CD4-positive, alpha-beta memory T cell (primary cell): ENCODE measurements at regions not wholly inside any gene's neighbourhood (a gene's known extent, or its start where the extent isn't known, plus 50 kb on each side); places are given as distances from the start of the nearest gene placed in this dataset.

Source experiments
- CTCF ChIA-PET: fragments of 350-600 bp; sonication (Branson Sonifier 250); formaldehyde crosslinking; loops from one replicate; lab custom pipeline; 2021; ENCODE audit warnings: inconsistent platforms; ENCODE audit not compliant: partially characterized antibody; lab: Charles Lee
- POLR2A ChIA-PET: fragments of 350-600 bp; sonication (Branson Sonifier 250); formaldehyde crosslinking; loops from one replicate; lab custom pipeline; 2021; ENCODE audit not compliant: partially characterized antibody; lab: Charles Lee
- DNase-seq, 5 donors: peaks; one replicate each; pipeline versions ENCODE4 v3.0.0 to v3.0.0-alpha.2; 2020 to 2022; ENCODE audit warnings: mixed read lengths in 1 of 5
- H3K27ac ChIP-seq: one replicate; pipeline ENCODE4 v1.7.0; 2013; ENCODE audit warnings: low read depth, low read length
- H3K27me3 ChIP-seq: 2 replicates; pipeline ENCODE4 v1.7.0; 2013; ENCODE audit warnings: mild to moderate bottlenecking, low read length, moderate library complexity; ENCODE audit not compliant: insufficient read depth
- H3K36me3 ChIP-seq: 2 replicates; pipeline ENCODE4 v1.7.0; 2013; ENCODE audit warnings: mild to moderate bottlenecking, low read length, moderate library complexity; ENCODE audit not compliant: insufficient read depth
- H3K4me1 ChIP-seq: 2 replicates; pipeline ENCODE4 v1.7.0; 2013; ENCODE audit warnings: mild to moderate bottlenecking, low read length, moderate library complexity; ENCODE audit not compliant: insufficient read depth
- H3K4me3 ChIP-seq, 2 donors: one replicate each; pipeline ENCODE4 v1.7.0; 2013; ENCODE audit warnings: low read length in 2 of 2, mild to moderate bottlenecking in 1 of 2
- H3K9me3 ChIP-seq, 2 donors: one replicate each; pipeline ENCODE4 v1.7.0; 2013; ENCODE audit warnings: low read length in 2 of 2, control low read depth in 1 of 2; ENCODE audit not compliant: control insufficient read depth in 1 of 2
- H3K27ac Mint-ChIP-seq, 7 donors: one replicate each; pipeline ENCODE4 v1.8.0; 2020 to 2021; ENCODE audit warnings: mixed read lengths in 7 of 7, mild to moderate bottlenecking in 6 of 7, inconsistent platforms in 3 of 7, moderate library complexity in 3 of 7
- H3K27me3 Mint-ChIP-seq, 2 donors: one replicate each; pipeline ENCODE4 v1.8.0; 2020 to 2021; ENCODE audit warnings: mixed read lengths in 2 of 2
- H3K36me3 Mint-ChIP-seq, 2 donors: one replicate each; pipeline ENCODE4 v1.8.0; 2020 to 2021; ENCODE audit warnings: mixed read lengths in 2 of 2, inconsistent platforms in 1 of 2, mild to moderate bottlenecking in 1 of 2
- H3K4me1 Mint-ChIP-seq, 4 donors: one replicate each; pipeline ENCODE4 v1.8.0; 2020 to 2021; ENCODE audit warnings: mixed read lengths in 4 of 4, mild to moderate bottlenecking in 1 of 4
- H3K4me3 Mint-ChIP-seq, 8 donors: one replicate each; pipeline ENCODE4 v1.8.0; 2020 to 2021; ENCODE audit warnings: mixed read lengths in 8 of 8, mild to moderate bottlenecking in 7 of 8, moderate library complexity in 6 of 8, inconsistent platforms in 3 of 8
- H3K9me3 Mint-ChIP-seq, 8 donors: one replicate each; pipeline ENCODE4 v1.8.0; 2020 to 2021; ENCODE audit warnings: mixed read lengths in 8 of 8, mild to moderate bottlenecking in 5 of 8, inconsistent platforms in 3 of 8, moderate library complexity in 1 of 8
- intact Hi-C: fragments of 100-400 bp; cut with micrococcal nuclease; formaldehyde crosslinking; loops from one replicate; pipeline ENCODE4 v1.15.1; 2023

DNA sequence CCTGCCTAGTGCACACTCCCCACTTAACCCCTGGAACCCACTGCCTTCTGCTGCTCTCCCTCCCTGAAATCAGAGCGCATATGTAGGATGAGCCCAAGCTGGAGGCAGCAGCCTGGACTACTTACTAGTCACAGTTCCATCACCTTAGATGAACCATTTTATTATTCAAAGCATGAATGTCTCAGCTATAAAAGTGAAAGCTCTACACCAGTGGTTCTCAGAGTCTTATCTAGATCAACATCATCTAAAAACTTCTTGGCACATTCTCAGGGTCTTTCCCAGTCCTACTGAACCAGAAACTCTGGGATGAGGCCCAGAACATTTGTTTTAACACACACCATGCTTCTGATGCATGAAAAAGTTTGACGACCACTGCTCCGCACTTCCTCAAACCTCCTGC is 100.3 kb upstream of the ANK3 start:
- intact Hi-C loops, result no loop called here
- Histone ChIP-seq H3K4me1 (no peaks in the 10 kb centered on the region), H3K36me3 (no peaks in the 10 kb centered on the region), H3K9me3 (no peaks in the 10 kb centered on the region), H3K4me3 (no peak overlapping the region), H3K27ac (no peak overlapping the region), H3K27me3 (no peaks in the 10 kb centered on the region)
- Mint-ChIP-seq H3K27me3 (no peaks in the 10 kb centered on the region), H3K4me1 (peaks cover 15 to 31% (median 25%) of the 10 kb centered on the region in 4 donors), H3K4me3 (no peak overlapping the region), H3K36me3 (peaks cover 3 to 8% of the 10 kb centered on the region in 2 donors), H3K27ac (peak overlapping the region in 1 of 7 donors; percentile 12), H3K9me3 (peaks cover 0 to 2% (median 0%) of the 10 kb centered on the region in 8 donors)
- DNase-seq, result no peak
- ChIA-PET CTCF (no interaction called here), POLR2A (no interaction called here)

DNA sequence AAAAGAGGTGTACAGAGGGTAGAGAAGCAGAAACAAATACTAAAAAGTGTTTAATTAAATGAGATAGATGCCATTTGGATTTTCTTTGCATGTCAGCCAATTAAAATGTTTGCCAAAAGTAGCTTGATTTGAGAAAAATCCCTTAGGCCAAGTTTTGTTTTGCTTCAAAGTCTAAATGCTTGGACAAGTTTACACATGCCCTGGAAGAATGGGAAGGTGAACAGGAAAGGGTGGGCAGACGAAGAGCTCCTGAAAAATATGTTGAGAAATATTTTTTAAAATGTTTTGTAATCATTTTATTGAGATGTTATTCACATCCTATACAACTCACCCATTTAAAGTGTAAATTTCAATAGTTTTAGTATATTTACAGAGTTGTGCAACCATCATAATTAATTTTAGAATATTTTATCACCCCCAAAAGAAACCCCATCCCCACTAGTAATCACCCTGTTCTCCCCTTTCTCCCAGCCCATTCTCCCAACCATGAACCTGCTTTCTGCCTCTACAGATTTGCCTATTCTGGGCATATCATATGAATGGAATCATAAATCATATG is 98.5 kb upstream of the ANK3 start:
- H3K9me3 ChIP-seq, result no peaks in the 10 kb centered on the region
- Mint-ChIP-seq H3K27me3 (no peaks in the 10 kb centered on the region), H3K36me3 (peaks cover 3 to 6% of the 10 kb centered on the region in 2 donors), H3K4me1 (peaks cover 15 to 33% (median 23%) of the 10 kb centered on the region in 4 donors), H3K4me3 (no peak overlapping the region), H3K9me3 (peaks cover 0 to 2% (median 0%) of the 10 kb centered on the region in 8 donors), H3K27ac (peak overlapping the region in 2 of 7 donors; percentile 49 to 63)
- no peak for DNase-seq
- intact Hi-C loops, result no loop called here
- H3K36me3 ChIP-seq, result no peaks in the 10 kb centered on the region
- no peaks in the 10 kb centered on the region for H3K27me3 ChIP-seq
- H3K4me1 ChIP-seq, result no peaks in the 10 kb centered on the region
- H3K4me3 ChIP-seq, result no peak overlapping the region
- ChIA-PET POLR2A (no interaction called here), CTCF (no interaction called here)
- H3K27ac ChIP-seq, result no peak overlapping the region

DNA sequence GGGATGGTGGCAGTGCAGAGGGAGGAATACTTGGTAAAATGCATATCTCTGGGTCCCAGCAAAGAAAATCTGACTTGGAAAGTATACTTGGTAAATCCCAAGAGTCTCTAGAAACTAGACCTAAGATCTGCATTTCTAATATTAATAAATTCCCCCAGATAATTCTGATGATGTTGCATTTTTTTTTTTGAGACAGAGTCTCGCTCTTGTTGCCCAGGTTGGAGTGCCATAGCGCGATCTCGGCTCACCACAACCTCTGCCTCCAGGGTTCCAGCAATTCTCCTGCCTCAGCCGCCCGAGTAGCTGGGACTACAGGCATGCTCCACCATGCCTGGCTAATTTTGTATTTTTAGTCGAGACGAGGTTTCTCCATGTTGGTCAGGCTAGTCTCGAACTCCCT is 97.9 kb upstream of the ANK3 start:
- POLR2A ChIA-PET, result no interaction called here
- no peaks in the 10 kb centered on the region for H3K36me3 ChIP-seq
- Mint-ChIP-seq H3K4me3 (no peak overlapping the region), H3K4me1 (peaks cover 15 to 30% (median 20%) of the 10 kb centered on the region in 4 donors), H3K27me3 (no peaks in the 10 kb centered on the region), H3K36me3 (peaks cover 3 to 4% of the 10 kb centered on the region in 2 donors), H3K9me3 (no peaks in the 10 kb centered on the region), H3K27ac (no peak overlapping the region)
- CTCF ChIA-PET, result no interaction called here
- no peaks in the 10 kb centered on the region for H3K9me3 ChIP-seq
- H3K4me3 ChIP-seq, result no peak overlapping the region
- no peaks in the 10 kb centered on the region for H3K27me3 ChIP-seq
- intact Hi-C loops, result no loop called here
- H3K27ac ChIP-seq, result no peak overlapping the region
- H3K4me1 ChIP-seq, result no peaks in the 10 kb centered on the region
- no peak for DNase-seq

DNA sequence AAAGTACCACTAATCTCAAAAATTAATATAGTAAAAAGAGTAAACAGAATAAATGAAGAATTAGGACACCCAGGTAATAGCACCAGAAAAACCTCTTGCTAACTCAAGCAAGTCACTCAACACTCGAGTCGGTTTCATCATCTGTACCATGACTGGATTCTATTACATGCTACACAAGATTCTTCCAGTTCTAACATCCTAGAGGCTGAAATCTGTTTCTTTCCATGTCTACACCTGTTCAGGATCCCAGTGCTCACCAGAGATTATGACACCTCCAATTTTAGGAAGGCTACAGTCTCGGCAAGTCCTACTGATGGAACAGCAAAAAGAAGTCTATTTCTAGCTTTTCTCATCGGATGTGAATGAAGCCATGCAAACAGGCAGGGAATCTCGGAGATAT is 95.3 kb upstream of the ANK3 start:
- no peak overlapping the region for H3K4me3 ChIP-seq
- ChIA-PET POLR2A (no interaction called here), CTCF (no interaction called here)
- H3K4me1 Mint-ChIP-seq, result peaks cover 10 to 31% (median 27%) of the 10 kb centered on the region in 4 donors
- H3K36me3 Mint-ChIP-seq, result peaks cover 3 to 4% of the 10 kb centered on the region in 2 donors
- intact Hi-C loops, result no loop called here
- H3K27ac ChIP-seq, result no peak overlapping the region
- H3K27ac Mint-ChIP-seq, result no peak overlapping the region
- no peaks in the 10 kb centered on the region for H3K9me3 Mint-ChIP-seq
- no peaks in the 10 kb centered on the region for H3K27me3 ChIP-seq
- no peak for DNase-seq
- no peaks in the 10 kb centered on the region for H3K9me3 ChIP-seq
- no peaks in the 10 kb centered on the region for H3K27me3 Mint-ChIP-seq
- no peaks in the 10 kb centered on the region for H3K4me1 ChIP-seq
- no peaks in the 10 kb centered on the region for H3K36me3 ChIP-seq
- H3K4me3 Mint-ChIP-seq, result no peak overlapping the region

DNA sequence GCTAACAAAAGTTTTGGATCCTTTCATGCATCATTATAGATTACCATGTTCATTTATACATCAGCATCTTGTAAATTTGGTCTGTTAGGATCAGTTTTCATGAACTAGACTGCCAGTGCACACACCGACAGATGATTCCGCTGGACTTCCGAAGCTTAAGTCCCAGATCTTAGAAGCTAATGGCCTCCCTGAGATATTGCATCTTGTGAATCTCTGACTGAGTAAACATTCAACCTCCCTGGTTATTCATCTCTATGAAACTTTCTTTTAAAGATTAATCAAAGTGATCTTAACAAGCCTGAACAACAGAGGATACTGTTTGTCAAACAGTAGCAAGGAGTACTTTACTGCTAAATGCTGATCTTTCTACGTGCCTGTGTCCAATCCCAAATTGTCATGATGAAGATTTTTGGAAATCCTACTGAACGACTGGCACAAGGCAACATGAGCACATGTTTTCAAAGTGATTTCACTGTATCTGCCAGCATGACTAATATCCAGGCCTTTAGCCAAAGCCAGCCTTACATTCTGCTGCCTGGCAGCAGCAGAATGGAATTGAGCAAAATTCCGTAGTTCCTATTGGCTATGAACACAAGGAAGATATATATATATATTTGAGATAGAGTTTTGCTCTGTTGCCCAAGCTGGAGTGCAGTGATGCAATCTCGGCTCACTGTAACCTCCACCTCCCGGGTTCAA is 91.3 kb upstream of the ANK3 start:
- Histone ChIP-seq H3K36me3 (no peaks in the 10 kb centered on the region), H3K9me3 (no peaks in the 10 kb centered on the region), H3K4me3 (no peak overlapping the region), H3K27ac (no peak overlapping the region), H3K4me1 (no peaks in the 10 kb centered on the region), H3K27me3 (no peaks in the 10 kb centered on the region)
- H3K4me1 Mint-ChIP-seq, result peaks cover 14 to 31% (median 26%) of the 10 kb centered on the region in 4 donors
- H3K36me3 Mint-ChIP-seq, result no peaks in the 10 kb centered on the region
- DNase-seq, result no peak
- no peak overlapping the region for H3K4me3 Mint-ChIP-seq
- no peaks in the 10 kb centered on the region for H3K27me3 Mint-ChIP-seq
- POLR2A ChIA-PET, result no interaction called here
- intact Hi-C loops, result no loop called here
- no peaks in the 10 kb centered on the region for H3K9me3 Mint-ChIP-seq
- H3K27ac Mint-ChIP-seq, result no peak overlapping the region
- CTCF ChIA-PET, result no interaction called here

DNA sequence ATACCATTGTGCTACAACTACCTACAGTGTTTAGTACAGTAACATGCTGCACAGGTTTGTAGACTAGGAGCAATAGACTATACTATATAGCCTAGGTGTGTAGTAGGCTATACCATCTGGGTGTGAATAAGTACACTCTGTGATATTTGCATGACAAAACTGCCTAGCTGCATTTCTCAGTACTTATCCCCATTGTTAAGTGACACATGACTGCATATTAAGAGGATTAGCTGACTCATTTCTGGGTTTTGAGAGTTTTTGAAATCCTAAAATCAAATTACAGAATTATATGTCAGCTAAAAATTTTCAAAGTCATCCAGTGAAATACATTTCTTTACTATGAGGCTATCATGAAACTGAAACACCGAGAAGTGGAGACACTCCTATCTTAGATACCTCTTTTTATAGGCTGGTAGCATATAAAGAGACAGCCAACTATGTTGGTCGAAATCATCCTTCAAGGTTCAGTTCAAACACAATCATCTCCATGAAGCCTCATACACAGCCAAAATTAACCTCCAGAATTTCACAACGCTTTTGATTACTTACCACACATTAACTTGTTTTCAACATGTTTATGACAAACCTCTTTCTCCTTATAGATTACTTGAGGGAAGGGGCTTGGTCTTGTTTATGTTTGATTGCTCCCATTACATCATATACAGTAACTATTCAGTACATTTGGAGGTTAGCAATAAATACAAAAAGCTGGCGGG is 89.8 kb upstream of the ANK3 start:
- Histone ChIP-seq H3K27me3 (no peaks in the 10 kb centered on the region), H3K9me3 (no peaks in the 10 kb centered on the region), H3K27ac (no peak overlapping the region), H3K4me3 (no peak overlapping the region), H3K36me3 (no peaks in the 10 kb centered on the region), H3K4me1 (no peaks in the 10 kb centered on the region)
- Mint-ChIP-seq H3K27me3 (no peaks in the 10 kb centered on the region), H3K9me3 (no peaks in the 10 kb centered on the region), H3K4me3 (no peak overlapping the region), H3K36me3 (no peaks in the 10 kb centered on the region), H3K4me1 (peaks cover 7 to 33% (median 21%) of the 10 kb centered on the region in 4 donors), H3K27ac (peak overlapping the region in 1 of 7 donors; percentile 77)
- CTCF ChIA-PET, result interaction anchor here (0.6 to 1.4 kb wide), 2 partner anchors 169 to 1349 kb away, joined by 4 read pairs; no protein-coding TSS in a partner anchor
- DNase-seq, result no peak
- intact Hi-C loops, result no loop called here
- POLR2A ChIA-PET, result no interaction called here

DNA sequence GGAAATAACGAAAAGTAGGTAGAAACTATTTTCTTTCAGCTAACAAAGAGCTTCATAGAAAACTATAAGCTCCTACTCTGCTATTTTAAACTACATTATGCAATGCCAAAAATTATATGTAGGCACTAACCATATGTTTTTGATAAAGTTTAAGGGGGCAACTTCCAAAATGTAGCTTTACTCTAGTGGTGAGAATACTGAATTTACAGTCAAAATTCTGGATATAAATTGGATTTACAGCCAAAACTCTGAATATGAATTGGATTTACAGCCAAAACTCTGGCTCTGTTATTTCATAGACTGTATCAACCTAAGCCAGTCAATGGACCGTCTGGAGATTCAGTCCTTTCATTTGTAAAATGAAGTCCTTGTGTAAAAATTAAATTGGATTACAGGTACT is 86.8 kb upstream of the ANK3 start:
- no peak overlapping the region for H3K4me3 ChIP-seq
- ChIA-PET POLR2A (no interaction called here), CTCF (no interaction called here)
- no peaks in the 10 kb centered on the region for H3K36me3 ChIP-seq
- peaks cover 7 to 23% (median 16%) of the 10 kb centered on the region in 4 donors for H3K4me1 Mint-ChIP-seq
- H3K9me3 ChIP-seq, result no peaks in the 10 kb centered on the region
- intact Hi-C loops, result no loop called here
- H3K27me3 Mint-ChIP-seq, result no peaks in the 10 kb centered on the region
- no peaks in the 10 kb centered on the region for H3K4me1 ChIP-seq
- H3K9me3 Mint-ChIP-seq, result no peaks in the 10 kb centered on the region
- peaks cover 0 to 5% of the 10 kb centered on the region in 2 donors for H3K36me3 Mint-ChIP-seq
- H3K27me3 ChIP-seq, result no peaks in the 10 kb centered on the region
- DNase-seq, result no peak
- no peak overlapping the region for H3K27ac ChIP-seq
- H3K4me3 Mint-ChIP-seq, result no peak overlapping the region
- H3K27ac Mint-ChIP-seq, result no peak overlapping the region
